GM23338 (cell line): ENCODE measurements at regions not wholly inside any gene's neighbourhood (a gene's known extent, or its start where the extent isn't known, plus 50 kb on each side); places are given as distances from the start of the nearest gene placed in this dataset.

Experiments
- ATAC-seq: fragments of 200-7000 bp; cut with Tn5 transposase; 3 replicates; pipeline ENCODE4 v1.9.1; 2020
- DNase-seq: peaks from one replicate; pipeline ENCODE4 v3.0.0-alpha.2; 2015; ENCODE audit warnings: low spot score
- H2AFZ ChIP-seq: fragments of 200-600 bp; sonication (generic); 2 replicates; pipeline ENCODE4 v1.8.0; 2016; ENCODE audit warnings: antibody characterized with exemption, mild to moderate bottlenecking, moderate library complexity
- H3F3A ChIP-seq: fragments of 200-600 bp; sonication (generic); replicated peaks from 2 replicates; pipeline ENCODE4 v1.8.0; 2017; ENCODE audit warnings: antibody characterized with exemption, mixed run types, low read depth
- H3K27ac ChIP-seq: fragments of 200-600 bp; sonication (generic); 2 replicates; pipeline ENCODE4 v1.6.1; 2016; ENCODE audit warnings: low read depth
- H3K27me3 ChIP-seq: fragments of 200-600 bp; sonication (generic); 2 replicates; pipeline ENCODE4 v1.8.0; 2016; ENCODE audit warnings: mild to moderate bottlenecking, mixed run types, moderate library complexity; ENCODE audit not compliant: insufficient read depth
- H3K36me3 ChIP-seq: fragments of 200-600 bp; sonication (generic); 2 replicates; pipeline ENCODE4 v1.8.0; 2016; ENCODE audit warnings: mild to moderate bottlenecking; ENCODE audit not compliant: insufficient read depth
- H3K4me1 ChIP-seq: fragments of 200-600 bp; sonication (generic); 2 replicates; pipeline ENCODE4 v1.8.0; 2016; ENCODE audit warnings: mild to moderate bottlenecking, moderate library complexity; ENCODE audit not compliant: insufficient read depth
- H3K4me2 ChIP-seq: fragments of 200-600 bp; sonication (generic); 2 replicates; pipeline ENCODE4 v1.7.1; 2017; ENCODE audit warnings: mixed run types
- H3K4me3 ChIP-seq: fragments of 200-600 bp; sonication (generic); 2 replicates; pipeline ENCODE4 v1.6.1; 2016; ENCODE audit warnings: mixed run types
- H3K79me2 ChIP-seq: fragments of 200-600 bp; sonication (generic); replicated peaks from 2 replicates; pipeline ENCODE4 v1.8.0; 2017; ENCODE audit warnings: mild to moderate bottlenecking; ENCODE audit not compliant: insufficient read depth
- H3K9me2 ChIP-seq: fragments of 200-600 bp; sonication (generic); 2 replicates; pipeline ENCODE4 v1.8.0; 2017; ENCODE audit not compliant: insufficient read depth
- H4K20me1 ChIP-seq: fragments of 200-600 bp; sonication (generic); replicated peaks from 2 replicates; pipeline ENCODE4 v1.8.0; 2017; ENCODE audit warnings: mild to moderate bottlenecking; ENCODE audit not compliant: insufficient read depth
- H3K27ac Mint-ChIP-seq: 2 replicates; pipeline ENCODE4 v1.8.0; 2020; ENCODE audit warnings: inconsistent platforms, mild to moderate bottlenecking, moderate library complexity, mixed read lengths
- H3K27me3 Mint-ChIP-seq: 3 replicates; pipeline ENCODE4 v1.8.0; 2022; ENCODE audit warnings: low read depth, mild to moderate bottlenecking, moderate library complexity, mixed read lengths, inconsistent platforms; ENCODE audit not compliant: insufficient read depth, poor library complexity
- H3K36me3 Mint-ChIP-seq: 3 replicates; pipeline ENCODE4 v1.8.0; 2021; ENCODE audit warnings: low read depth, mild to moderate bottlenecking, inconsistent platforms, moderate library complexity, mixed read lengths
- H3K4me1 Mint-ChIP-seq: 3 replicates; pipeline ENCODE4 v1.8.0; 2020; ENCODE audit warnings: mild to moderate bottlenecking, inconsistent platforms, mixed read lengths
- H3K4me3 Mint-ChIP-seq: 3 replicates; pipeline ENCODE4 v1.8.0; 2021; ENCODE audit warnings: moderate library complexity, mild to moderate bottlenecking, inconsistent platforms, mixed read lengths
- H3K9me3 Mint-ChIP-seq: 3 replicates; pipeline ENCODE4 v1.8.0; 2020; ENCODE audit warnings: moderate library complexity, mild to moderate bottlenecking, inconsistent platforms, mixed read lengths
- CREB1 ChIP-seq: fragments of 250-450 bp; sonication (Bioruptor Pico); IDR thresholded peaks from 2 replicates; pipeline ENCODE4 v1.5.0; 2020; ENCODE audit warnings: low read depth, mild to moderate bottlenecking, moderate library complexity
- CTCF ChIP-seq, 2 experiments: fragments of 200-600 bp in 1 of 2; sonication (generic) in 1 of 2; conservative IDR thresholded peaks; 2 replicates each; pipeline versions ENCODE4 v1.5.1 to v1.6.1; 2016 to 2017; ENCODE audit warnings: antibody characterized with exemption in 2 of 2, low read depth in 2 of 2, mild to moderate bottlenecking in 2 of 2, moderate library complexity in 1 of 2
- ETS1 ChIP-seq: IDR thresholded peaks from 2 replicates; pipeline ENCODE4 v1.6.1; 2016; ENCODE audit warnings: antibody characterized with exemption
- EZH2 ChIP-seq: fragments of 200-600 bp; sonication (generic); IDR thresholded peaks from one replicate; pipeline ENCODE4 v1.8.0; 2017; ENCODE audit warnings: antibody characterized with exemption, mild to moderate bottlenecking, low read depth; ENCODE audit not compliant: unreplicated experiment
- EZH2phosphoT487 ChIP-seq: fragments of 200-600 bp; sonication (generic); IDR thresholded peaks from one replicate; pipeline ENCODE4 v1.8.1; 2018; ENCODE audit warnings: antibody characterized with exemption; ENCODE audit not compliant: unreplicated experiment
- JUNB ChIP-seq: IDR thresholded peaks from one replicate; pipeline ENCODE4 v1.6.1; 2016; ENCODE audit warnings: antibody characterized with exemption; ENCODE audit not compliant: unreplicated experiment
- NANOG ChIP-seq: IDR thresholded peaks from 2 replicates; pipeline ENCODE4 v1.6.1; 2016; ENCODE audit warnings: antibody characterized with exemption, borderline replicate concordance
- POLR2AphosphoS5 ChIP-seq: IDR thresholded peaks from 2 replicates; pipeline ENCODE4 v1.6.1; 2016; ENCODE audit warnings: antibody characterized with exemption, low read depth
- REST ChIP-seq: IDR thresholded peaks from one replicate; pipeline ENCODE4 v1.6.1; 2018; ENCODE audit warnings: antibody characterized with exemption; ENCODE audit not compliant: unreplicated experiment
- STAT1 ChIP-seq: IDR thresholded peaks from one replicate; pipeline ENCODE4 v1.6.1; 2016; ENCODE audit warnings: antibody characterized with exemption; ENCODE audit not compliant: unreplicated experiment
- ZNF114 ChIP-seq: fragments of 250-450 bp; sonication (Bioruptor Pico); IDR thresholded peaks from 2 replicates; pipeline ENCODE4 v1.5.0; 2020; ENCODE audit warnings: mild to moderate bottlenecking, moderate library complexity
- ZNF331 ChIP-seq: fragments of 250-450 bp; sonication (Bioruptor Pico); IDR thresholded peaks from 2 replicates; pipeline ENCODE4 v1.5.0; 2020; ENCODE audit warnings: low read depth, mild to moderate bottlenecking, moderate library complexity
- ZNF462 ChIP-seq: fragments of 250-450 bp; sonication (Bioruptor Pico); IDR thresholded peaks from 2 replicates; pipeline ENCODE4 v1.5.0; 2020; ENCODE audit warnings: mild to moderate bottlenecking, moderate library complexity

- no peak for TF ChIP-seq EZH2phosphoT487
- TF ChIP-seq ZNF462 (CRISPR knock-in tag), result no peak
Measured at GRCh38 chr10:35950701-35951100, 308.6 kb upstream of the FZD8 start (continued).

- Histone ChIP-seq H2AFZ (no peak overlapping the region), H3K27me3 (no peaks in the 10 kb centered on the region), H4K20me1 (no peaks in the 10 kb centered on the region), H3K36me3 (no peaks in the 10 kb centered on the region), H3K27ac (no peak overlapping the region), H3F3A (no peaks in the 10 kb centered on the region), H3K4me3 (no peak overlapping the region), H3K9me2 (no peaks in the 10 kb centered on the region; the same call in 1 of the 2 replicates), H3K79me2 (no peaks in the 10 kb centered on the region), H3K4me2 (no peak overlapping the region), H3K4me1 (peaks cover 12% of the 10 kb centered on the region)
- H3K9me3 Mint-ChIP-seq, result no peaks in the 10 kb centered on the region
- ATAC-seq (peak; percentile 14; the same call in 1 of the 3 replicates), DNase-seq (no peak)
- no peaks in the 10 kb centered on the region for H3K36me3 Mint-ChIP-seq
- H3K27me3 Mint-ChIP-seq, result no peaks in the 10 kb centered on the region
- no peak overlapping the region for H3K27ac Mint-ChIP-seq
- H3K4me1 Mint-ChIP-seq, result peaks cover 31% of the 10 kb centered on the region
- no peak overlapping the region for H3K4me3 Mint-ChIP-seq
- TF ChIP-seq EZH2 (no peak), CTCF (conservative IDR thresholded peaks at IDR 0.05; ENCODE audit: low read depth in 2 of 2) (no peak), ETS1 (no peak), POLR2AphosphoS5 (no peak), ZNF114 (CRISPR knock-in tag) (no peak), NANOG (no peak), STAT1 (no peak), EZH2phosphoT487 (no peak), JUNB (no peak), CREB1 (CRISPR knock-in tag) (no peak), ZNF331 (CRISPR knock-in tag) (no peak), REST (no peak)
Measured at GRCh38 chr10:35950226-35950625, 308.1 kb upstream of the FZD8 start.
